GM19239 (cell line): ENCODE measurements at regions not wholly inside any gene's neighbourhood (a gene's known extent, or its start where the extent isn't known, plus 50 kb on each side); places are given as distances from the start of the nearest gene placed in this dataset.
"Not testable (repeated sequence)": the region's sequence is repeated elsewhere in the genome, so short reads cannot be mapped to it uniquely, and the experiment has no call there.

Experiments used
- DNase-seq: peaks from one replicate; pipeline ENCODE4 v3.0.0; 2011; ENCODE audit warnings: low spot score; ENCODE audit not compliant: insufficient read length
- FAIRE-seq: peaks from 2 replicates; lab custom pipeline; 2011; peaks lifted over from hg19 to GRCh38; lab: Jason Lieb, UNC

DNA sequence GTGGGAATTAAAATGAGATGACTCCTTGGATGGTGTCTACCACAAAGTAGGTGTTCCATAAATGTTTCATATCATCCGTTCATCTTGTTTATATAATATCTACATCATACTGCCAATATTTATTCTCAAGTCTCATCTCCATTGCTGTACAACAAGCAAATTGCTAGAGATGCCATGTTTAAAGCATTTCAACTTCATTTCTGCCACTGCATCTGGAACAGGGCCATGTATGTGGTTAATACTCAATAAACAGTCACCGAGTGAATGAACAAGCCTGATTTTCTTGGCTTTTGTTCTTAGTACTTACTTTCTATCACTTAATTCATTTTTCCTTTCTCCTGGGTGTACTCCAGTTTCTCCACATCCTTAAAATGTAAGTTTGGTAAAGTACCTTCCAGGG, 107.6 kb downstream of the KCNJ2 start:
- no peak for FAIRE-seq
- no peak for DNase-seq

GRCh38 chr17:70278844-70279462, 109.6 kb downstream of the KCNJ2 start:
- no peak for FAIRE-seq

GRCh38 chr17:70286391-70286790, 117.1 kb downstream of the KCNJ2 start:
- DNase-seq = no peak
- FAIRE-seq = no peak

More at GRCh38 chr17:70278844-70279462, 109.6 kb downstream of the KCNJ2 start:
- DNase-seq = no peak

- DNase-seq (no peak), FAIRE-seq (no peak)
These were observed 119.4 kb downstream of the KCNJ2 start for GRCh38 chr17:70288540-70289290.

DNA sequence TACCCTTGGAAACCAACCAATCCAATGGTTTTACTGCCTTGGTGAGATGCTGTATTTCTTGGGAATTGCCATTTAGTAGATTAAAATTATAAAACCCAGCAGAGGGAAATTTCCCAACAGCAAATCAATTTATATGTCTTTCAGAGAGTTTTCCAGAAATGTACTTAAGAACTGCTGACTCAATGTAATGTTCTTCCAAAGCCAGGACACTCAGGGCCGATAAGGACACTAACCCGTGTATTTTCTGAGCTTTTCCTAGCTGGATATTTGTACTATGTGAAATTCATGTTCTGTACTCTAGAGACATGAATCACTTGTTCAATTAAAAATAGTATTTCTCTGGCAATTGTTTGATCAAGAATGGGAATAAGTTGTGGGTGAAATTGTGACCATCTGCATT, 121.4 kb downstream of the KCNJ2 start:
- no peak for FAIRE-seq
- no peak for DNase-seq

DNA sequence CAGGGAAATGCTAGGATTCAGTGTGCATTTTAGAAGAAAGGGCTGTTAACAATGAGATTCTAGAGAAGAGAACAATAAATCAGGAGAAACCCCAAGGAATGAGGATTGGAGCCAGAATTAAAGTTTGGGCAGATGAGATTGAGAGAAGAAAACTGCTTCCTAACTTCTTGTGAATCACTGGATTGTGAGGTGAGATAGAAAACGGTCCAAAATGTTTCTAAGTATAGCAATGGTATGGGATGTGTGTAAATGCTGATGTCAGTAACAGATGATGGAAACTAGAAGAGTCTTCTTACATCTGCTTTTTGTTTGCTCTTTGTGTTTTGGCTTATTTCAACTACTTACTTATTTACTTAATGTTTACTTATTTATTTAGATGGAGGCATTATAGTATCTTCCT, 123.0 kb downstream of the KCNJ2 start:
- DNase-seq (no peak), FAIRE-seq (no peak)

DNA sequence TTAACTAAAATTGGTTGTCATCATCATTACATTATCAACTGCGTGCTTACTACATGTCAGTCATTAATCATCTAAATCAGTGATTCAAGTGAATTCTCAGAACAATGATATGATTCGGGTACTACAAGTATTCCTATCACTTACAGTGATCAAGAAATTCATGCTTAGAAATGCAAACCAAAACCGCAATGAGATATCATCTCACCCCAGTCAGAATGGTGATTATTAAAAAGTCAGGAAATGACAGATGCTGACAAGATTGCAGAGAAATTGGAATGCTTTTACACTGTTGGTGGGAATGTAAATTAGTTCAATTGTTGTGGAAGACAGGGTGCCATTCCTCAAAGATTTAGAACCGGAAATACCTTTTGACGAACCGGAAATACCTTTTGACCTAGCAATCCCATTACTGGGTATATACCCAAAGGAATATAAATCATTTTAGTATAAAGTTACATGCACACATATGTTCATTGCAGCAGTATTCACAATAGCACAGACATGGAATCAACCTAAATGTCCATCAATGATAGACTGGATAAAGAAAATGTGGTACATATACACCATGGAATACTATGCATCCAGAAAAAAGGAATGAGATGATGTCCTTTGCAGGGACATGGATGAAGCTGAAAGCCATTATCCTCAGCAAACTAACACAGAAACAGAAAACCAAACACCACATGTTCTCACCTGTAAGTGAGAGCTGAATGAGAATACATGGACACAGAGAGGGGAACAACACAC, 124.4 kb downstream of the KCNJ2 start:
- not testable (repeated sequence) for FAIRE-seq

GRCh38 chr17:70295329-70295728, 126.0 kb downstream of the KCNJ2 start:
- FAIRE-seq (no peak), DNase-seq (no peak)

More for the DNA sequence above, 124.4 kb downstream of the KCNJ2 start:
- not testable (repeated sequence) for DNase-seq

GRCh38 chr17:70295731-70296130, 126.4 kb downstream of the KCNJ2 start:
- DNase-seq = no peak
- FAIRE-seq = no peak

DNA sequence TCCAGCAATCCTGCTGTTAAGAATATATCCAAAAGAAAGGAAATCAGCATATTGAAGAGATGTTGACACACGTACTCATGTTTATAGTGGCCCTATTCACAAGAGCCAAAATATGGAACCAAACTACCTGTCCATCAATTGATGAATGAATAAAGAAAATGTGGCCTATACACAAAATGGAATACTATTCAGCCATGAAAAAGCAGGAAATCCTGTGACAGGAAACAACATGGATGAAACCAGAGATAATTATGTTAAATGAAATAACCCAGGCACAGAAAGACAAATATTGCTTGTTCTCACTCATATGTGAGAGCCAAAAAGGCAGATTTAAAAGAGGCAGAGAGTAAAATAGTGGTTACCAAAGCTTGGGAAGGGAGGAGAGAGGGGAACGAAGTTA, 127.1 kb downstream of the KCNJ2 start:
- DNase-seq (no peak), FAIRE-seq (no peak)

DNA sequence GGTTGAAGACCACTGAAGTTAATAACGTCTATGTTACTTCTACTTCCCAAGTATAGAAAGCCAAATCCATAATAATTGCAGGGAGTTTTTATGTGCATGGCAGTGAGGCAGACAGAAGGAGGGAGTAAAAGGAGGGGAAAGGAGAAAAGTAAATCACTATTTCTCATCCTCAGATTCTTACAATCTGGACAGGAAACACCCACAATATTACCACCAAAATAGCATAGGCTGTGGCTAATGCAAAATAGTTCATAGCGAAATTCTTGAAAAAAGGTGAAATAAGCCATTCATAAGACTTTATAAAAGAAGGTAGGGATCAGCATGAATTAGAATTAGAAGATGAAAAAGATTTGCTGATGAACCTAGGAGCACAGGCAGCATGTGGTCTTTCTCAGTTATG, 128.1 kb downstream of the KCNJ2 start:
- no peak for DNase-seq
- FAIRE-seq = no peak

- FAIRE-seq = no peak
- DNase-seq = no peak
These were observed 129.7 kb downstream of the KCNJ2 start for GRCh38 chr17:70298929-70299531.

DNA sequence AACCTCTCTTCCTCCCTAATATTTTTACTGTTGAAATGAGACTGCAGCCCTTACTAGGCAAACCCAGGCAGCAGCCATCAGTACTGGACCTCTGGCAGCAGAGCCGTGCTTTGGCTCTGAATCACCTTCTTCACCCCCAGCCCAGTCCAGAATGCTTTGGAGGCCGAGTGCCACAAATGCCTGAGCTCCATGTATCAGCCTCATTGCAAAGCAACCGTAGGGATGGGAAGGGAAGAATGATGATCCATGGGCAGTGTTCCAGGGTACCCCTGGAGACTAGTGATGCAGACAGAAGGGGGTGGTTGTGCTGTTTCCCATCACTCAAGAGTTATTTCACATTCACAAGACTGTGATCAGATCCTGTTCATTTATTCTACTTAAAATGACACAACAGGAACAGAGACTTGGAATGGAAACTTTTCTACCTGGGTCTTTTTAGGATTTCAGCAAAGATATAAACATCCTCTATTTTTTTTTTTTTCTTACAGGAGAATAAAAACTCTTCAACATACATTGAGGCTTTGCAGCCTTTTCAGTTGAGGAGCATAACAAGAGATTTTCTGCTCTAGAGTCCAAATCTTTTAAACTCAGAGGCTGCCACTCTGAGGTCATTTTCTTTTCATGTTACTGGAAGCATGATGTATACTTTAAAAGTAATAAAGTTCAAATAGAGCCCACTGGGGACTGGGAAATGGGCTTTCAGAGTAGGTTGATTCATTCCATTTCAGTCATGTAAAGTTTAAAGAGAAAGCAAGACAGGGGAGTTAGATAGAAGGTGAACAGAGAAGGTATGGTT, 138.3 kb downstream of the KCNJ2 start:
- FAIRE-seq = no peak
- DNase-seq = no peak

- FAIRE-seq = no peak
- no peak for DNase-seq
These were observed 139.3 kb downstream of the KCNJ2 start for GRCh38 chr17:70308618-70309017.

GRCh38 chr17:70310221-70310672, 140.9 kb downstream of the KCNJ2 start:
- FAIRE-seq (no peak), DNase-seq (no peak)

GRCh38 chr17:70313086-70313852, 143.9 kb downstream of the KCNJ2 start:
- FAIRE-seq (no peak), DNase-seq (no peak)

GRCh38 chr17:70314096-70314495, 144.8 kb downstream of the KCNJ2 start:
- DNase-seq (no peak), FAIRE-seq (no peak)

DNA sequence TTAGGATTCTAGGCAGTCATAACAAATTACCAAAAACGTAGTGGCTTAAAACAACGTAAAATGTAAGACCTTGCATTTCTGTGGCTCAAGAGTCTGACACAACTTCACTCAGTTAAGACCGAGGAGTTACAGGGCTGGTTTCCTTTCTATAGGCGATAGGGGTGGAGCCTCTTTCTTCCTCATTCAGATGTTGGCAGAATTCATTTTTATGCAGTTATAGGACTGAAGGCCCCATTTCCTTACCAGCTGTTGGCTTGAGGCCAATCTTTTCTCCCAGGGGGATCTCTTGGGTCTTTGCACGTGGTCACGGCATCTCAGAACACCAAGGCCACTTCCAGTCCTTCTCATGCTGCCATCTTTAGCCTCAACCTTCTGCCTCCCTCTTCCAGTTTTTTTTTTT, 145.2 kb downstream of the KCNJ2 start:
- FAIRE-seq (no peak), DNase-seq (no peak)

GRCh38 chr17:70317421-70317820, 148.1 kb downstream of the KCNJ2 start:
- no peak for FAIRE-seq
- DNase-seq = no peak
